Activated CD8-positive, alpha-beta T cell treated with anti-CD3 and anti-CD28 coated beads for 36 hours (primary cell): ENCODE measurements at regions not wholly inside any gene's neighbourhood (a gene's known extent, or its start where the extent isn't known, plus 50 kb on each side); places are given as distances from the start of the nearest gene placed in this dataset.

ENCODE experiments used
- ATAC-seq: fragments of 200-7000 bp; cut with Tn5 transposase; one replicate; pipeline ENCODE4 v1.10.0; 2021; ENCODE audit warnings: mild to moderate bottlenecking, moderate library complexity
- CTCF ChIA-PET: fragments of 350-600 bp; sonication (Branson Sonifier 250); formaldehyde crosslinking; loops from one replicate; lab custom pipeline; 2021; ENCODE audit warnings: antibody characterized with exemption; lab: Charles Lee
- POLR2A ChIA-PET: fragments of 350-600 bp; sonication (Branson Sonifier 250); formaldehyde crosslinking; loops from one replicate; lab custom pipeline; 2021; ENCODE audit warnings: antibody characterized with exemption; lab: Charles Lee
- DNase-seq: peaks from one replicate; pipeline ENCODE4 v3.0.0-alpha.2; 2020
- H3K27ac Mint-ChIP-seq: one replicate; pipeline ENCODE4 v1.8.0; 2021; ENCODE audit warnings: mild to moderate bottlenecking, mixed read lengths
- H3K27me3 Mint-ChIP-seq: one replicate; pipeline ENCODE4 v1.8.0; 2021; ENCODE audit warnings: mixed read lengths
- H3K36me3 Mint-ChIP-seq: one replicate; pipeline ENCODE4 v1.8.0; 2021; ENCODE audit warnings: low read depth, mixed read lengths
- H3K4me1 Mint-ChIP-seq: one replicate; pipeline ENCODE4 v1.8.0; 2021; ENCODE audit warnings: low read depth, mixed read lengths
- H3K4me3 Mint-ChIP-seq: one replicate; pipeline ENCODE4 v1.8.0; 2021; ENCODE audit warnings: mild to moderate bottlenecking, moderate library complexity, mixed read lengths
- H3K9me3 Mint-ChIP-seq: one replicate; pipeline ENCODE4 v1.8.0; 2021; ENCODE audit warnings: mixed read lengths
- intact Hi-C: fragments of 100-400 bp; cut with micrococcal nuclease; formaldehyde crosslinking; loops from one replicate; pipeline ENCODE4 v1.10.0; 2022
- TF ChIP-seq, protein P1 (sequence below): fragments of 200-600 bp; IDR thresholded peaks from one replicate; pipeline ENCODE4 v1.8.0; 2022; ENCODE audit warnings: antibody characterized with exemption, mild to moderate bottlenecking

DNA sequence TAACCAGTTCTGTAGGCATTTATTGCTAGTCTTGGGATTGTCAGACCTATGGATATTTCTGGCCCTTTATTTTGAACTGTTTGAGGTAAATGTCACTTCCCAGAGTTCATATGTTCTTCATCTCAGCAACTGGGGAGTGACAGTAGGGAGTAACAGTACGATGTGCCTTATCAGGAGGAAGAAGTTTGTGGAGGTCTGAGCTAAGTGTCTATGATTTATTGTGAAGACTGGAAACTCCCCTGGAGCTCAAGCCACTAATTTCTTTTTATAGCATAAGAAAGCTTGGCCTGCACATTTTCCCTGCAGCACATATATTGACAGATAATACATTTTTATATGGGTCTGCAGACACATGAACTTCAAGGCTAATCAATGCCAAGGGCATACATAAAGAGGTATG is 383.8 kb downstream of the GRXCR1 start:
- Mint-ChIP-seq H3K27me3 (no peaks in the 10 kb centered on the region), H3K36me3 (no peaks in the 10 kb centered on the region), H3K4me3 (no peak overlapping the region), H3K4me1 (no peaks in the 10 kb centered on the region), H3K9me3 (peaks cover 19% of the 10 kb centered on the region), H3K27ac (no peak overlapping the region)
- TF ChIP-seq, protein P1, sequence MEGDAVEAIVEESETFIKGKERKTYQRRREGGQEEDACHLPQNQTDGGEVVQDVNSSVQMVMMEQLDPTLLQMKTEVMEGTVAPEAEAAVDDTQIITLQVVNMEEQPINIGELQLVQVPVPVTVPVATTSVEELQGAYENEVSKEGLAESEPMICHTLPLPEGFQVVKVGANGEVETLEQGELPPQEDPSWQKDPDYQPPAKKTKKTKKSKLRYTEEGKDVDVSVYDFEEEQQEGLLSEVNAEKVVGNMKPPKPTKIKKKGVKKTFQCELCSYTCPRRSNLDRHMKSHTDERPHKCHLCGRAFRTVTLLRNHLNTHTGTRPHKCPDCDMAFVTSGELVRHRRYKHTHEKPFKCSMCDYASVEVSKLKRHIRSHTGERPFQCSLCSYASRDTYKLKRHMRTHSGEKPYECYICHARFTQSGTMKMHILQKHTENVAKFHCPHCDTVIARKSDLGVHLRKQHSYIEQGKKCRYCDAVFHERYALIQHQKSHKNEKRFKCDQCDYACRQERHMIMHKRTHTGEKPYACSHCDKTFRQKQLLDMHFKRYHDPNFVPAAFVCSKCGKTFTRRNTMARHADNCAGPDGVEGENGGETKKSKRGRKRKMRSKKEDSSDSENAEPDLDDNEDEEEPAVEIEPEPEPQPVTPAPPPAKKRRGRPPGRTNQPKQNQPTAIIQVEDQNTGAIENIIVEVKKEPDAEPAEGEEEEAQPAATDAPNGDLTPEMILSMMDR: no peak
- no peak for ATAC-seq
- POLR2A ChIA-PET: no interaction called here
- CTCF ChIA-PET: no interaction called here
- intact Hi-C loops: no loop called here
- no peak for DNase-seq

DNA sequence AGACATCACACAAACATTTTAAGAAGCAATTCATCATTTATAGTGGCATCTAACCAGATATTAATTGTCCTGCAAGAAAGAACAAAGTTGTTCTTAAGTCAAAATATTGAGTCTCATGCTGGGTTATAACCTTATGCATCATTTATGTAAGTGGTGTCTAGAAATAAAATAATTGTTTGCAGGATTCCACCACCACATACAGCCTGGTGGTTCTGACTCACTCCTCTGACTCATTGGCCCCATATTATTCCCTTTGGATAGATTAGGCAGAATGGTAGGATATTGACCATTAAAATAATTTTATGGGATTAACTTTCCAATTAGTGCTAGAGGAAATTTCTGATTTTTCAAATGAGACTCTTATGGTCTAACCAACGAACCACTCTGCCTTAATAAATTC is 384.5 kb downstream of the GRXCR1 start:
- no peaks in the 10 kb centered on the region for H3K4me1 Mint-ChIP-seq
- no peak for DNase-seq
- intact Hi-C loops: no loop called here
- TF ChIP-seq, protein P1: no peak
- no peak for ATAC-seq
- H3K9me3 Mint-ChIP-seq: peaks cover 15% of the 10 kb centered on the region
- H3K27ac Mint-ChIP-seq: no peak overlapping the region
- no peaks in the 10 kb centered on the region for H3K27me3 Mint-ChIP-seq
- POLR2A ChIA-PET: no interaction called here
- H3K36me3 Mint-ChIP-seq: no peaks in the 10 kb centered on the region
- H3K4me3 Mint-ChIP-seq: no peak overlapping the region
- CTCF ChIA-PET: no interaction called here

DNA sequence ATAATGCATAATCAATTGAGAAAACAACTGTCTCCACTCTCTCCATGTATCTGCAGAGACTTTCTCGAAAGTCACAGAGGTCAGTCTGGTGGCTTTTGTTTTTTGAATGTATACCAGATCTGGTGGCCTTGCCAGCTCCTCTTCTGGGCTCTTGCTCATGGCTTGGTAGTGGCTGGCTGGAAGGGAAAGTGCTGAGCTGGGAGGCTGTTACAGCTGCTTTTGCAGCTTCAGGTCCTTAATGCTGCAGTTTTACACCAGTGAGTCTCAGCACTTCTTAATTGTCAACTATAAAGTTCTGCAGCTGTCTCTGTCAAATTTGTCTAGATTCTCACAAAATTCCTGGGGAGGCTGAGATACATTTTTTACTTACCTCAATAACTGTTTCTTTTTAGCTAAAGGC is 390.0 kb downstream of the GRXCR1 start:
- POLR2A ChIA-PET: no interaction called here
- H3K27me3 Mint-ChIP-seq: no peaks in the 10 kb centered on the region
- TF ChIP-seq, protein P1: no peak
- ATAC-seq (no peak), DNase-seq (no peak)
- no peaks in the 10 kb centered on the region for H3K4me1 Mint-ChIP-seq
- intact Hi-C loops: no loop called here
- no peak overlapping the region for H3K4me3 Mint-ChIP-seq
- H3K9me3 Mint-ChIP-seq: peaks cover 7% of the 10 kb centered on the region
- H3K27ac Mint-ChIP-seq: no peak overlapping the region
- no peaks in the 10 kb centered on the region for H3K36me3 Mint-ChIP-seq
- CTCF ChIA-PET: no interaction called here

DNA sequence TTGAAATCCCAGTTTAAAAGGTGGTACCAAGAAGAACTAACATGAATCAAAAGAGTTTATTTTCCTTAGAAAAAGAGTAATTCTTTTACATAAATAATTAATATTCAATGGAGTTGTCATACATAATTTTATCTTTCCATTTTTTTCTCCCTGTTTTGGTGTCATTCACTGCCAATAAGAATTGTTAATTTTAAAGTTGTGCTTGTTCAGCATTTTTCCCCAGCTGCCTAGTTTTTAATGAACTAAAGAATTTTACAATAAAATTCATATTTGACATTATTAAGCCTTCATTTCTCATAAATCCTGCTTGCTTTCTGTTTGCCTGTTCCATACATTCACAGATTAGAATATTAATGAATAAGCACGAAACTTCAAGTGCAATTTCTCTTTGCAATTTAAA is 393.6 kb downstream of the GRXCR1 start:
- no peak for DNase-seq
- intact Hi-C loops: no loop called here
- ATAC-seq: no peak
- Mint-ChIP-seq H3K27ac (no peak overlapping the region), H3K36me3 (no peaks in the 10 kb centered on the region), H3K4me1 (no peaks in the 10 kb centered on the region), H3K9me3 (no peaks in the 10 kb centered on the region), H3K27me3 (no peaks in the 10 kb centered on the region), H3K4me3 (no peak overlapping the region)
- CTCF ChIA-PET: no interaction called here
- TF ChIP-seq, protein P1: no peak
- POLR2A ChIA-PET: no interaction called here

DNA sequence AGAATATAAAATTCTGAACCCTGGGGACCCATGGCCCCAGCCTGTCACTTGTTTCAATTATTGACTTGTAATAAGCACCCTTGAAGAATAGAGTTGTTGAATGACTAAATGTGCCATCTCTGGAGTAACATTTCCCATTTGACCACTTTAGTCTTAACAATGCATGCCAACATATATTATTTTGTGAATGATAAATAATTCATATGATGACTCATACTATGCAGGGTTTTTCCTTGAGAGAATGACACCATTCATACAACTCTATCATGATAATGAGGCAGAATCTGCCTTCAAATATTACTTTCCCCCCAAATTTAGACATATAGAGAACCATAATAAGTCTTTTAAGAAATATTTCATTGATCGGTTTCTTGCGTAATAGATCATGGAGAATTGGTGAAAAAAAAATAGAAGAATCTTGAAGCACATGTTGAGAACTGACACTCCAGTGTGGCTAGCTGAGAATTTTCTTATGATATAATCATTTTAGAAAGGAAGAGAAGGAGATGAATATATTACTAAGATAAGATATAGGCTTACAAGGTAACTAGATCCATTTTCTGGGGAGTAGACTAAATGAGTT is 404.5 kb downstream of the GRXCR1 start:
- H3K4me3 Mint-ChIP-seq: no peak overlapping the region
- TF ChIP-seq, protein P1: no peak
- no peak for ATAC-seq

More for the DNA sequence above, 404.5 kb downstream of the GRXCR1 start:
- peaks cover 5% of the 10 kb centered on the region for H3K9me3 Mint-ChIP-seq
- no peaks in the 10 kb centered on the region for H3K4me1 Mint-ChIP-seq
- H3K27ac Mint-ChIP-seq: no peak overlapping the region
- POLR2A ChIA-PET: no interaction called here
- H3K36me3 Mint-ChIP-seq: no peaks in the 10 kb centered on the region
- no peaks in the 10 kb centered on the region for H3K27me3 Mint-ChIP-seq
- DNase-seq: no peak
- intact Hi-C loops: no loop called here
- CTCF ChIA-PET: no interaction called here
